Neural cell (in vitro differentiated cells): ENCODE measurements at regions not wholly inside any gene's neighbourhood (a gene's known extent, or its start where the extent isn't known, plus 50 kb on each side); places are given as distances from the start of the nearest gene placed in this dataset.

ENCODE experiments used
- H2AFZ ChIP-seq: fragments of 200-600, 300-800 bp; sonication (generic), shearing (Covaris generic); 2 replicates; pipeline ENCODE4 v1.6.0; 2014; ENCODE audit warnings: low read depth, mild to moderate bottlenecking, antibody characterized with exemption, low read length, moderate library complexity
- H3F3A ChIP-seq: fragments of 200-600 bp; shearing (Covaris generic); 2 replicates; pipeline ENCODE4 v1.6.1; 2016; ENCODE audit warnings: mild to moderate bottlenecking, moderate library complexity, mixed read lengths, antibody characterized with exemption, low read length; ENCODE audit not compliant: insufficient read depth, poor library complexity, severe bottlenecking
- H3K27ac ChIP-seq: fragments of 200-600, 300-800 bp; sonication (generic), shearing (Covaris generic); 2 replicates; pipeline ENCODE4 v1.5.1; 2014; ENCODE audit warnings: mild to moderate bottlenecking, low read length, moderate library complexity
- H3K27me3 ChIP-seq: fragments of 300-800, 200-600 bp; sonication (generic), shearing (Covaris generic); 2 replicates; pipeline ENCODE4 v1.6.0; 2014; ENCODE audit warnings: mild to moderate bottlenecking, low read depth, low read length, moderate library complexity; ENCODE audit not compliant: insufficient read depth
- H3K36me3 ChIP-seq: fragments of 300-800, 200-600 bp; sonication (generic), shearing (Covaris generic); 2 replicates; pipeline ENCODE4 v1.5.1; 2014; ENCODE audit warnings: mild to moderate bottlenecking, antibody characterized with exemption, low read length, moderate library complexity; ENCODE audit not compliant: insufficient read depth
- H3K4me2 ChIP-seq: fragments of 300-800, 200-600 bp; sonication (generic), shearing (Covaris generic); 2 replicates; pipeline ENCODE4 v1.6.0; 2014; ENCODE audit warnings: mild to moderate bottlenecking, low read length
- H3K4me3 ChIP-seq: fragments of 300-800, 200-600 bp; sonication (generic), shearing (Covaris generic); 2 replicates; pipeline ENCODE4 v1.5.1; 2014; ENCODE audit warnings: mild to moderate bottlenecking, low read length, moderate library complexity
- H3K79me2 ChIP-seq: fragments of 200-600 bp; shearing (Covaris generic); replicated peaks from 2 replicates; pipeline ENCODE4 v1.6.0; 2014; ENCODE audit warnings: mild to moderate bottlenecking, low read length, moderate library complexity; ENCODE audit not compliant: insufficient read depth
- H3K9ac ChIP-seq: fragments of 300-800, 200-600 bp; sonication (generic), shearing (Covaris generic); 2 replicates; pipeline ENCODE4 v1.6.1; 2016; ENCODE audit warnings: mild to moderate bottlenecking, low read length, mixed read lengths
- H3K9me2 ChIP-seq: fragments of 200-600 bp; shearing (Covaris generic); 2 replicates; pipeline ENCODE4 v1.6.1; 2016; ENCODE audit warnings: mild to moderate bottlenecking, low read length, mixed read lengths; ENCODE audit not compliant: insufficient read depth
- H3K9me3 ChIP-seq: fragments of 200-600, 300-800 bp; sonication (generic), shearing (Covaris generic); 2 replicates; pipeline ENCODE4 v1.6.1; 2016; ENCODE audit warnings: mild to moderate bottlenecking, mixed run types, low read length, moderate library complexity, mixed read lengths
- H4K20me1 ChIP-seq: fragments of 200-600 bp; shearing (Covaris generic); 2 replicates; pipeline ENCODE4 v1.6.1; 2016; ENCODE audit warnings: mild to moderate bottlenecking, mixed run types; ENCODE audit not compliant: insufficient read depth
- EP300 ChIP-seq: fragments of 450-650 bp; conservative IDR thresholded peaks from 2 replicates; pipeline ENCODE4 v1.6.1; 2014; ENCODE audit warnings: antibody characterized with exemption, mild to moderate bottlenecking, moderate library complexity; ENCODE audit not compliant: poor library complexity, severe bottlenecking
- EZH2 ChIP-seq: fragments of 200-600, 300-800 bp; shearing (Covaris generic), sonication (generic); IDR thresholded peaks from 2 replicates; pipeline ENCODE4 v1.6.1; 2014; ENCODE audit warnings: antibody characterized with exemption, low read length, borderline replicate concordance, mild to moderate bottlenecking; ENCODE audit not compliant: insufficient read depth, poor library complexity, severe bottlenecking
- MXI1 ChIP-seq: fragments of 450-650 bp; conservative IDR thresholded peaks from 2 replicates; pipeline ENCODE4 v1.6.1; 2014; ENCODE audit warnings: antibody characterized with exemption, mild to moderate bottlenecking; ENCODE audit not compliant: poor library complexity, severe bottlenecking
- POLR2AphosphoS5 ChIP-seq: IDR thresholded peaks from 2 replicates; pipeline ENCODE4 v1.6.1; 2012
- RAD21 ChIP-seq: fragments of 450-650 bp; conservative IDR thresholded peaks from 2 replicates; pipeline ENCODE4 v1.6.1; 2014; ENCODE audit warnings: antibody characterized with exemption, mild to moderate bottlenecking, moderate library complexity
- REST ChIP-seq: IDR thresholded peaks from 2 replicates; pipeline ENCODE4 v1.6.1; 2012; ENCODE audit warnings: borderline replicate concordance
- SMC3 ChIP-seq: fragments of 450-650 bp; conservative IDR thresholded peaks from 2 replicates; pipeline ENCODE4 v1.6.1; 2014; ENCODE audit warnings: antibody characterized with exemption, mild to moderate bottlenecking, moderate library complexity; ENCODE audit not compliant: poor library complexity
- TAF1 ChIP-seq: IDR thresholded peaks from 2 replicates; pipeline ENCODE4 v1.6.1; 2012; ENCODE audit warnings: low read depth
- TF ChIP-seq, protein P1 (sequence below): fragments of 450-650 bp; IDR thresholded peaks from 2 replicates; pipeline ENCODE4 v1.5.1; 2014; ENCODE audit warnings: antibody characterized with exemption, mild to moderate bottlenecking, moderate library complexity; ENCODE audit not compliant: poor library complexity, severe bottlenecking

GRCh38 chr21:27057997-27058396 lies 91.1 kb upstream of the ADAMTS5 start:
- H3K9me3 ChIP-seq = no peaks in the 10 kb centered on the region
- no peaks in the 10 kb centered on the region for H3K9me2 ChIP-seq
- H3K27me3 ChIP-seq = no peaks in the 10 kb centered on the region
- no peak overlapping the region for H2AFZ ChIP-seq
- H3K4me3 ChIP-seq = no peak overlapping the region
- no peaks in the 10 kb centered on the region for H3F3A ChIP-seq
- no peak overlapping the region for H3K4me2 ChIP-seq
- no peaks in the 10 kb centered on the region for H4K20me1 ChIP-seq
- H3K79me2 ChIP-seq = no peaks in the 10 kb centered on the region
- no peak overlapping the region for H3K9ac ChIP-seq
- no peak overlapping the region for H3K27ac ChIP-seq
- no peaks in the 10 kb centered on the region for H3K36me3 ChIP-seq
- no peak for TF ChIP-seq EP300
- TF ChIP-seq RAD21 = no peak
- TF ChIP-seq MXI1 = no peak
- no peak for TF ChIP-seq TAF1
- TF ChIP-seq REST = no peak
- no peak for TF ChIP-seq SMC3
- TF ChIP-seq, protein P1, sequence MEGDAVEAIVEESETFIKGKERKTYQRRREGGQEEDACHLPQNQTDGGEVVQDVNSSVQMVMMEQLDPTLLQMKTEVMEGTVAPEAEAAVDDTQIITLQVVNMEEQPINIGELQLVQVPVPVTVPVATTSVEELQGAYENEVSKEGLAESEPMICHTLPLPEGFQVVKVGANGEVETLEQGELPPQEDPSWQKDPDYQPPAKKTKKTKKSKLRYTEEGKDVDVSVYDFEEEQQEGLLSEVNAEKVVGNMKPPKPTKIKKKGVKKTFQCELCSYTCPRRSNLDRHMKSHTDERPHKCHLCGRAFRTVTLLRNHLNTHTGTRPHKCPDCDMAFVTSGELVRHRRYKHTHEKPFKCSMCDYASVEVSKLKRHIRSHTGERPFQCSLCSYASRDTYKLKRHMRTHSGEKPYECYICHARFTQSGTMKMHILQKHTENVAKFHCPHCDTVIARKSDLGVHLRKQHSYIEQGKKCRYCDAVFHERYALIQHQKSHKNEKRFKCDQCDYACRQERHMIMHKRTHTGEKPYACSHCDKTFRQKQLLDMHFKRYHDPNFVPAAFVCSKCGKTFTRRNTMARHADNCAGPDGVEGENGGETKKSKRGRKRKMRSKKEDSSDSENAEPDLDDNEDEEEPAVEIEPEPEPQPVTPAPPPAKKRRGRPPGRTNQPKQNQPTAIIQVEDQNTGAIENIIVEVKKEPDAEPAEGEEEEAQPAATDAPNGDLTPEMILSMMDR = no peak
- TF ChIP-seq POLR2AphosphoS5 = no peak
- TF ChIP-seq EZH2 = no peak

- Histone ChIP-seq H2AFZ (no peak overlapping the region), H3K9me2 (no peaks in the 10 kb centered on the region), H3F3A (no peaks in the 10 kb centered on the region), H3K4me3 (no peak overlapping the region), H3K27ac (no peak overlapping the region), H3K9me3 (no peaks in the 10 kb centered on the region), H3K9ac (no peak overlapping the region), H3K79me2 (no peaks in the 10 kb centered on the region), H3K4me2 (no peak overlapping the region), H3K27me3 (peaks cover 6% of the 10 kb centered on the region), H4K20me1 (no peaks in the 10 kb centered on the region), H3K36me3 (no peaks in the 10 kb centered on the region)
- TF ChIP-seq REST (no peak), TAF1 (no peak), RAD21 (no peak), SMC3 (no peak), EP300 (no peak), POLR2AphosphoS5 (no peak), EZH2 (no peak), MXI1 (no peak)
- TF ChIP-seq, protein P1 = no peak
Measured at GRCh38 chr21:27047658-27048314, 80.9 kb upstream of the ADAMTS5 start.
